ENCODE measurements at regions not wholly inside any gene's neighbourhood (a gene's known extent, or its start where the extent isn't known, plus 50 kb on each side); places are given as distances from the start of the nearest gene placed in this dataset.
"Not testable (repeated sequence)": the region's sequence is repeated elsewhere in the genome, so short reads cannot be mapped to it uniquely, and the experiment has no call there.

DNA sequence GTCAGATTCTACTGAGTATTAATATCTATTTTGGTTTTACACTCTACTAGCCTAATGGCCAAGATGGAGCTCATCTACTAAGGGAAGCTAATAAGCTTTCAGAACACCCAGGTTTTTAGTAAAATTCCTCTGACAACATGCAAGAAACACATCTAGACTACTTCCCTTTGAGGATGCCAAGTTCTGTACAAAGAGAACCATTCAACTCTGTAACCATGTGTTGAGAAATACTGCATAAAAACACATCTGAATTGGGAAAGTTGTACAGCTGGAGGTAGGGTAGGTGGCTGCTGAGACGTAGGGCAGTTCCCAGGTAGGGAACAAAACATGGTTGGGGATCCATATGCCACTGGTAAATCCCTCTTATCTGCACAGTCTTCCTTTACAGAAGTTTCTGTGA, 66.2 kb downstream of the SC5D start:
- DNase-seq: no peak

DNA sequence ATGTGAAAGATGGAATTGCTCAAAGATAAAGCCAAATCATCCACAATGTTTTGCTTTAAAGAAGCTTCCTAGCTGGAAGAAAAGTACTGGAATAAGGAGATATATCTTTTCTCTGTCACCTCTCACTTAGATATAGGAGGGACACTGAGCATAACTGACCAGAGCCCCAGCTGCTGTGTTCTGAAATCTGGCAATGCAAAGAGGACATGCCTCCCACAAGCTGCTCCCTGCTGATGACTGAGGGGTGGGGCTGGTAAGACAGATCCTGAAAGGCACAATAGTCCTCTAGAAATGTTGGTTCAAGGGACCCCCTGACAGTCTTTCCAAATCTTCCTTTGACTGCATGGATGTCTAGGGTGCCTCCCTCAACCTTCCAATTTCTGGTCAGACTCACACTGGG, 67.0 kb downstream of the SC5D start:
- no peak for DNase-seq

DNA sequence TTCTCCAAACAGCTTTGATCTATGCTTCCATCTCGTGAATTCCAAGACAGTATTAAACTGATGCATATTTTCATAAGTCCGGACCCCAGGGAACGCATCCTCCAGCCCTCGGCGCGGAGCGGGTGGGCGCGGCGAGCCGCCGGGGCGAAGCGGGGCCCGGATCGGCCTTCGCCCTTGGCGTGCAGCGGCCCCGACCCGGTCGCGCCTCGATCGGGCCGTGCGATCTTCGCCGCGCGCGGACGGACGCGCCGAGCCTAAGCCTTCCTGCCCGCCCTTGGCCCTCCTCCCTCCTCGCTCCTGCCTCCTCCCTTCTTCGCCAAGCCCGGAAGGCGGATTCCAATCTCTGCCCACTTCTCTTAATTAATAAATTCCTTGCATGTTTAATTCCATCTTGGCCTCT, 70.4 kb downstream of the SC5D start:
- not testable (repeated sequence) for DNase-seq

DNA sequence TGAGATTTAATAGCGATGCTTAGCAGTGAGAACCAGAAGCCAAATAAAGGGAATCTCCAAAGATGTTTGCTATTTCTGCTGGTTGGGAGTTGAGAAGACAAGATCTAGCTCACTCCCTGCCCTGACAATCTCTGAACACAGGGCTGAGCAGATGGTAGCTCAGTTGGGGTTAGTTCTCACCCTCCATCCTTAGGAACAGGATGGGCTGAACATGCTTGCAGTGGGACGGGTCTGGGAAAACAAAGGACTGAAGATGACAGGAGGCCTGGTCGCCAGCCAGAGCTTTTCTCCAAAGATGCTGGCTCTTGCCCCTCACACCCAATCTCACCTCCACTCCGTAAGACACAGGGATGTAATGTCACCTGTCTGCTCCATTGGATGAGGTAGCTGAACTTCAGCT, 72.7 kb downstream of the SC5D start:
- DNase-seq: no peak

DNA sequence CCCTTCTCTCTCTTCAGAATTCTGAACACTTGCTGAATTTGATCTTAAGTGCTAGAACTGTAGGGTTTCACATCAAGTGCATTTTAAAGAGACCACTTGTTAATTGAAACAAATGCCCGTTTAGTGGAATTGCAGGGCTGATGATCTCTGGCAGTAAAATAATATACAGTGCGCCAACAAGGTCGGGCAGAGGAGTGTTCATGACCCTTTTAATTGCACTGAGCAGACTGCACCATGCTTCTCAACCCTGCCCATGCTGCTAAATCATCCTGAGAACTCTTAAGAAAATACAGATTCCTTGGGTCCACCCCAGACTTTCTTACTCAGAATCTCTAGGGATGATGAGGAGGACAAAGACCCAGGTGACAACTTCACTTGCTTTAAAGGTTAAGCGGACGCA, 73.5 kb downstream of the SC5D start:
- DNase-seq: no peak

DNA sequence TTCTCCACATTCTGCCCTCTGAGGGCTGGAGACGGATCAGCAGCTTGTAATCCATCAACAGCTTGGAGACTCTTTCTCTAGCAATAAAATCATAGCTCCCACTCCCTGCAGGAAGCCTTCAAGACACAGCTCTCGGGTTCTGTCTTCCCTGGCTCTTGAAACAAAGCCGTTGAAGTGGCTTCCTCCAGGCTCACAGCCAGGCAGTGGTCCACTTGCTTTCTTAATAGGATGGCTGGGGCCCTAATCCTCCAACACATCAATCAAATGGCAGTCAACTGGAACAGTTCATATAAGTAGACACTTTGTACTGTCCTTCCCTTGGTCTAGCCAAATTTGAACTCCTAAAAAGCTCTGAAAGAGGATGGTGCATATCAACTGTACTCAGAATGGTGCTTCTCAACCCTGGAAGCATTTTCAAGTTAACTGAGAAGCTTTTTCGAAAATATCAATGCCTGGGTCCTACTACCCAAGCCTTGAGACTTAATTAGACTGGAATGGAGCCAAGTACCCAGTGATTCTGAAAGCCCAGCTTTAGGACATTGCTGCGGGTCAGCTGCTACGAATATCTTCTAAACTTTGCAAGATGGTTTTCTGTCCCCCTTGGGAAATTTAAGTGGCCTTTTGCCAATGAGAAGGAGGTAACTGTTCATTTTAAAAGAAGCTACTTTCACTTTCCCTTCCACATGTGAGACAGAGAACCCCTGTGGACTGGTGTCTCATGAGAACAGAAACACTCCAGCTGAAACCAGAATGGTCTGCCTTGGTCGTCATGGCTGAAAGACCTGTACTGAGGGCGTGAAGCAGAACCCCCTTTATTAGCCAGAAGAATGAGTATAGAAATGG, 74.7 kb downstream of the SC5D start:
- peak; percentile 44 for DNase-seq

DNA sequence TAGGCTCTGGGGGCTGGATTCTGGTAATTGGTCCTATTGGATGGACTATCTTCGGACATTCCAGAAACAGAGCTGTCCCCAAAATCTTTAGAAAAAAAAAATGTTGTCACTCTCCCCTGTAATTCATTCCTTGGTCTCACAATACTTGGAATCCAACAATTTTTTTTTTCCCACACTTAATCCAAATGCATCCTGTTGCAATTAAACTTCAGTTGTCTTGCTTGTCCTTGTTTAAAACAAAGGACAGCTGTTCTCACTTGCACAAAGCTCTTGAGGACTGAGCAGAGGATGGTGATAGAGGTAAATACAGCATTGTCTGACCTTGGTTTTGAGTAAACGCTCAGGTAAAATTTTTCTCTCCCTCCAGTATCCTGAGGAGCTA, 75.3 kb downstream of the SC5D start:
- DNase-seq: no peak

DNA sequence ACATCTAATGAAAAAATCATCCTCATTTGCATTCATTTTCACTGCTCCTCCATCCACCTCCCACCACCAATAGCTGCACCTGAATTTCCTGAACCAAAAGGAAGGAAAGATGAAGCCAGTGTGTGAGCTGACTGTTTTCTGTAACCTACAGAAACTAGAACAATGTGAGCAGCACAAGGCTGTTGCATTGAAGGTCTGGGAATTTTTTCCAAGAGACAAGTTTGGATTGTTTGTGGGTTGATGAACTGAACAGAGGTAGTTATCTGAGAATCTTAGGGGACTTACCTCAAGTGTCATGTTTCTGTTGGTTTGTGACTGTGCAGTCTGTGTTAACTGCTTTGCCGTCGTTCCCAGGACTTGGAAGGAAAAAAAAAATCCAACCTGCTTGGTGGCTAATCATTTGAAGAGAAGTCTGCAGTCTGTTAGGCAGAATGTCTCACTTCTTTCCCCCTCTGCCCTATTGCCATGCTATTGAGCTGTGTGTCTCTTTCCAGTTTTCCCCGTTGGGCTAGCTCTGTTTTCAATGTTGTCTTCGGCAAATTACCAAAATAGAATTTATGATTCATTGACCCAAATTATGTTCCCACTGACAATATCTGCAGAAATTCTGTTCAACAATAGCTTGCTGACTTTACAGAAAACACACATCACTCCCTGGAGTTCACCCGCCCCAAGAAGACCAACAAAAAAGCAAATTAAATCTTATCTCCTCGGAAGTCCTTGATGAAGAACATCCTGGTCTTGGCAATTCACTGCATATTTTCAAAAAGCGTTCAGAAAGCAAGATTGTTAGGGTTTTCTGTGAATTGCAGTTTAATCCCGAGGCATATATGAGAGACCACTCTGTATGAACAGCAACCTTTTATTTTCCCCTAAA, 76.0 kb downstream of the SC5D start:
- DNase-seq: no peak

DNA sequence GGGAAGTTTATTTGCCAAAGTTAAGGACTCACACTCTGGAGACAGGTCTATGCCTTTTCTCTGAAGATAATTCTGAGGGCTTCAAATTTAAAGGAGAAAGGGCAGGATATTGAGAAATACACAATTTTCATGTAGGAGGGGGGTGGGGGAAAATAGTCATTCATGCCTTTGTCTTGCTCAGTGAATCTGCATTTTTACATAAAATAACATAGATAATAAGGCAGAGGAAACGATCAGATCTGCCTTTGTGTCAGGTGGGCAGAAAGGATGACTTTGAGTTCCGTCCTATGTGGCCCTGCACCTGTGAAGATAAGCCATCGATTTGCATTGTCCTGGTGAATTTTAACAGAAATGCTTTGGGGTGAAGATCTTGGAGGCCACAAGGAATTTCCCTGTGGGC, 76.8 kb downstream of the SC5D start:
- DNase-seq: no peak

DNA sequence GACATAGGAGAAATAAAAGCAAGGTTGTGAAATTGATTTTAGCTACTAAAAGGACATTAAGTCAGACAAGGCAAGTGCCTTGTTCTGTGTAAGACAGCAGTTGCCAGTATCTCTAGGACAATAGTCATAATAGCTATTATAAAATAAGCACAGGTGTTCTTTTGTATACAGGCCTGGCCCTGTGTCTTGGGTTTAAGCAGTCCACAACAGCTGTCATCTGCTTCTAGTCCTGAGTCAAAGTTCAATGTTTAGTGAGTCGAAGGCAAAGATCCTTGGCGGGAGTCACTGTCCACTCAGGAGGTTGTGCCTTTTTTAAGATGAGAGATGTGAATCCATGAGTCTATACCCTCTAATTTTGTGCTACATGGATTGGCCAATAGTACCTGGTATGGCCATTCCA, 79.5 kb downstream of the SC5D start:
- DNase-seq: no peak

DNA sequence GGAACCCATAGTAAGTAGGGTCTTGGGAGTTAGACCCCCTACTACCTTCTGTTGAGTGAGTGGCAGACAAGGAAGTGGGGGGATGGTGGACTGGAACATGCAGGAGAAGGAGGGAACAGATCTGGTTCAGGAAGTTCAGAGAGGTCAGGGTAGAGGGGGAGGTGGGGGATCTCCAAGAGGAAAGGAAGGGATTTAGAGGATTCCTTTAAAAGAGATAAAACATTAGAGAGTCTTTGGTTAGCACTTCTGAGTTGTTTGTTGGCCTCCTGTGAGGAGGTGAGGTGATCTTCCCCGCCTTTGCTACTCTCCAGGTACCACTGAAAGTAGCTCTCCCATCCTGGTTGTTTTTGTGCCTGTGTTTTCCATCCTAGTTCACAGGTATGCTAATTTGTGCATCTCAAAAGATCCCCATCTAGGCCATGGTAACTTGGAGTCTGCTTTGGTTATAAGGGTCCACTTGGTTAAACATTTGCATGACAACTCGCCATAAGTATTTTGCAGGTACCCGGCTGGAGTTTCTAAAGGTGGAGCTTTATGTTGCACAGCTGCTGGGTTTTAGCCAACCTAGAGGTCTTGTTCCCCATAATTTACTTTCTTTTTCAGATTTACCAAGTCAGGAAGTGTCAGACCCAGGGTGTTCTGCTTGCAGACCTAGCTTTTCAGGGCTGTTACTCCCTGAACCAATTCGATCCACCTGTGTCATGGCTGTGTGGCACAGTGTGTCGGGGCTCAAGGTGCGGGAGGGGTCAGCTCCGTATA, 79.3 kb upstream of the SORL1 start:
- DNase-seq: peak; percentile 25

DNA sequence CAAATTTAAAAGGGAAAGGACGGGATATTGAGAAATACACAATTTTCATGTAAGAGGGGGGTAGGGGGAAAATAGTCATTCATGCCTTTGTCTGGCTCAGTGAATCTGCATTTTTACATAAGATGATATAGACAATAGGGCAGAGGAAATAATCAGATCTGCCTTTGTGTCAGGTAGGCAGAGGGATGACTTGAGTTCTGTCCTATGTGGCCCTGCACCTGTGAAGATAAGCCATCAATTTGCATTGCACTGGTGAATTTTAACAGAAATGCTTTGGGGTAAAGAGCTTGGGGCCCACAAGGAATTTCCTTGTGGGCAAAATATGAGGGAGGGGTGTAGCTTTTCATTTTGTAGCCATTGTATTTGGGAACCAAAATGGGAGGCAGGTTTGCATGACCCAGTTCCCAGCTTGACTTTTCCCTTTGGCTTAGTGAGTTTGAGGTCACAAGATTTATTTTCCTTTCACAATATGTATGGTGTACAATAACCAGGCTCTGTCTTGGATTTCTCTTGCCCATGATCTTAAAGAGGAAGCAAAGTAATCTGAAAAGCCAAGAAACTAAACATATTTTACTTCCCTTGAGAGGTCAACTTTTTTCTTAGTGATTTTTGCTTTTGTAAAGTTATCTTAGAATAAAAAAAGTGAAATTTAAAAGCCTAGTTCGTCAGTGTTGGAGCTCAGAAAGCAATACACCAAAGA, 77.7 kb upstream of the SORL1 start:
- DNase-seq: no peak

DNA sequence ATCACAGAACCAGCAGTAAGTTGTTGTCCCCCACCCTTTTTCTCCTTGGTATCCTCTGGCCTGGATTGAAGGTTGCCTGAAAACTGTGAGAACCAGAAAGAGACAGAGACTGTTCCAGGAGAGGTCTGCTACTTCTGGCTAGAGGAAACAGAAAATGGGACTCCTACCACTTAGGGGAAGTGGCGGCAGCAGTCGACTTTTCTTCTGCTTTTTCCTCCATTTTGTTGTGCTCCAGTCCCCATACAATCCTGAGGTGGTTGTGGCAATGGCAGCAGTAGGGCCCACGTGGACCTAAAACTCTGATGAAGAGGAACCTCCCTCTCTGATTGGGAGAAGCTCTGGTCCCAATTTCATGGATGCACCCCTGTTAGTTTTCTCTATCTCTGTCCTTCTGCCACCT, 76.0 kb upstream of the SORL1 start:
- no peak for DNase-seq

DNA sequence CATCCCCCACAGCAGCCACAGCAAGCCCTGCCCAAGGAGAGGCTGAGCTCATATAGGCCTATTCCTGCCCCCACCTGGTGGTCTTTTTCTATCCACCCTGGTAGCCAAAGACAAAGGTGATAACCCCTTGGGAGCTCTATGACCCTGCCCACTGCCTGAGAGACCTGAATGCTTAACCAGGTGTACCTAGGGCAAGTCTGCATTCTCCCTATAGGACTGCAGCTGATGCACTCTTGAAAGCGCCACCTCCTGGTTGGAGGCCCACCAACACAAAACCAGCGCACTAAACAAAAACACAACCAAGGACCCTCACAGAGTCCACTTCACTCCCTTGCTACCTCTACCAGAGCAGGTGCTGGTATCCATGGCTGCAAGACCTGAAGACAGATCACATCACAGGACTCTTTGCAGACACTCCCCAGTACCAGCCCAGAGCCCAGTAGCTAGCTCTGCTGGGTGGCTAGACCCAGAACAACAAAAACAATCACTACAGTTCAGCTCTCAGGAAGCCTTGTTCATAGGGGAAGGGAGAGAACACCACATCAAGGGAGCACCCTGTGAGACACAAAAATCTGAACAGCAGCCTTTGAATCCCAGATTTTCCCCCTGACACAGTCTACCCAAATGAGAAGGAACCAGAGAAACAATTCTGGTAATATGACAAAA, 72.8 kb upstream of the SORL1 start:
- DNase-seq: peak; percentile 36

DNA sequence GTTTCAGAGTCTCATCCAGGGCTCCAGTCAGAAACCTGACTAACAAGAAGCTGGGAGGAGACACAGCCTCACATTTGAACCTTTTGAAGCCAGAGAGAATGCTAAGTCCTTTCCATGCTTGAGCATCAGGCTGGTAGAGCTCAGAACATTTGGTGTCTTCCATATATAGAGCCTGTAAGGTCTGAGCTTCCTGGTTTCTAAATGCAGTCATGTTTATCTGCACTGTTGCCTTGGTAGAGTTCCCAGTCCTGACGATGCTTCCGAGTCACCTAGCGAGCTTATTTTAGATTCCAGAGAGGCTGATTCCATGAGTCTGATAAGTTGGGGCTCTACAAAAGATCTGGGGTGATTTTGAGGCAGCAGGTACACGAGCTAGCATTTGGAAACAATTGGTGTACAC, 68.4 kb upstream of the SORL1 start:
- no peak for DNase-seq

DNA sequence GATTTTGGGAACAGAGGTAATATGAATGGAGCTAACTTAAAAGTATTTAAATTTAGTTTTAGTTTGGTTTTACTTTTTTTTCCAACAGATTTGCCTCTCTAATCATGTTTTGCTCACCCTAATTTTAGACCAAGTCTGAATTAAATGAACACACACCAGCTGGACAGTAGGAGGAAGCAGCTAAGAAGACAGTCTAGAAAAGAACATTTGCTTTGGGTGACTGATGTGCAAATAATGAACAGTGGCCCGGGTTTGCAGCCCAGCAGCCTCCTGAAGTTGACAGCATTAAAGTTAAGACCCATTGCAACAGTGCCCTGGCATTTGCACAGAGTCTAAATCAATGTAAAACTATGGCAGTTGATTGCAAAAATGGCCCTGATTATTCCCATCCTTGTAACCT, 66.4 kb upstream of the SORL1 start:
- DNase-seq: no peak

Data from CD4-positive, alpha-beta T cell treated with Interleukin-6 for 4 hours (primary cell).